DOHH2 (cell line): ENCODE measurements at regions not wholly inside any gene's neighbourhood (a gene's known extent, or its start where the extent isn't known, plus 50 kb on each side); places are given as distances from the start of the nearest gene placed in this dataset.

Experiments
- H3F3A ChIP-seq: fragments of 200-600 bp; sonication (generic), shearing (Covaris generic); 2 replicates; pipeline ENCODE4 v1.6.0; 2016; ENCODE audit warnings: antibody characterized with exemption, mild to moderate bottlenecking; ENCODE audit not compliant: control insufficient read depth, insufficient read depth
- H3K27ac ChIP-seq: fragments of 200-600 bp; sonication (generic); 2 replicates; pipeline ENCODE4 v1.5.1; 2014; ENCODE audit warnings: low read depth, mild to moderate bottlenecking, low read length, moderate library complexity
- H3K27me3 ChIP-seq: fragments of 200-600 bp; sonication (generic); 2 replicates; pipeline ENCODE4 v1.6.1; 2014; ENCODE audit warnings: mild to moderate bottlenecking, low read length, mixed read lengths; ENCODE audit not compliant: control insufficient read depth
- H3K36me3 ChIP-seq: fragments of 200-600 bp; sonication (generic); 2 replicates; pipeline ENCODE4 v1.6.1; 2014; ENCODE audit warnings: mild to moderate bottlenecking, low read length, moderate library complexity, mixed read lengths; ENCODE audit not compliant: control insufficient read depth
- H3K4me1 ChIP-seq: fragments of 200-600 bp; sonication (generic); 2 replicates; pipeline ENCODE4 v1.6.1; 2014; ENCODE audit warnings: mild to moderate bottlenecking, low read length, mixed read lengths; ENCODE audit not compliant: control insufficient read depth
- H3K4me2 ChIP-seq: fragments of 200-600 bp; sonication (generic); 2 replicates; pipeline ENCODE4 v1.6.0; 2014; ENCODE audit warnings: mild to moderate bottlenecking, low read length, moderate library complexity
- H3K4me3 ChIP-seq: fragments of 200-600 bp; sonication (generic); 2 replicates; pipeline ENCODE4 v1.5.1; 2014; ENCODE audit warnings: mild to moderate bottlenecking, low read length, mixed read lengths
- H3K79me2 ChIP-seq: fragments of 200-600 bp; sonication (generic); 2 replicates; pipeline ENCODE4 v1.6.1; 2014; ENCODE audit warnings: mild to moderate bottlenecking, low read length, mixed read lengths; ENCODE audit not compliant: control insufficient read depth
- H3K9me2 ChIP-seq: fragments of 200-600 bp; sonication (generic); replicated peaks from 2 replicates; pipeline ENCODE4 v1.6.1; 2014; ENCODE audit warnings: mild to moderate bottlenecking, low read length, mixed read lengths; ENCODE audit not compliant: control insufficient read depth
- H3K9me3 ChIP-seq: fragments of 200-600 bp; sonication (generic); 2 replicates; pipeline ENCODE4 v1.6.1; 2014; ENCODE audit warnings: antibody characterized with exemption, low read length, mixed read lengths; ENCODE audit not compliant: control insufficient read depth, insufficient read depth
- H4K20me1 ChIP-seq: fragments of 200-600 bp; sonication (generic); 2 replicates; pipeline ENCODE4 v1.6.0; 2014; ENCODE audit warnings: low read depth, mild to moderate bottlenecking, antibody characterized with exemption, low read length, moderate library complexity; ENCODE audit not compliant: control insufficient read depth, insufficient read depth
- EZH2phosphoT487 ChIP-seq: fragments of 200-600 bp; sonication (generic); IDR thresholded peaks from 2 replicates; pipeline ENCODE4 v1.6.1; 2017; ENCODE audit warnings: borderline replicate concordance, mild to moderate bottlenecking, antibody characterized with exemption, low read length, moderate library complexity, mixed read lengths
- TF ChIP-seq, protein P1 (sequence below): fragments of 200-600 bp; sonication (generic); IDR thresholded peaks from one replicate; pipeline ENCODE4 v1.5.1; 2014; ENCODE audit warnings: antibody characterized with exemption, mild to moderate bottlenecking, low read depth, low read length; ENCODE audit not compliant: poor library complexity, severe bottlenecking

- Histone ChIP-seq H3K27ac (no peak overlapping the region), H3K4me3 (no peak overlapping the region), H3F3A (no peaks in the 10 kb centered on the region), H3K27me3 (peaks cover 11% of the 10 kb centered on the region; the same call in 1 of the 2 replicates), H3K4me1 (peaks cover 5% of the 10 kb centered on the region), H3K4me2 (no peak overlapping the region), H3K79me2 (no peaks in the 10 kb centered on the region), H4K20me1 (no peaks in the 10 kb centered on the region), H3K36me3 (no peaks in the 10 kb centered on the region), H3K9me3 (no peaks in the 10 kb centered on the region), H3K9me2 (no peaks in the 10 kb centered on the region)
- TF ChIP-seq, protein P1, sequence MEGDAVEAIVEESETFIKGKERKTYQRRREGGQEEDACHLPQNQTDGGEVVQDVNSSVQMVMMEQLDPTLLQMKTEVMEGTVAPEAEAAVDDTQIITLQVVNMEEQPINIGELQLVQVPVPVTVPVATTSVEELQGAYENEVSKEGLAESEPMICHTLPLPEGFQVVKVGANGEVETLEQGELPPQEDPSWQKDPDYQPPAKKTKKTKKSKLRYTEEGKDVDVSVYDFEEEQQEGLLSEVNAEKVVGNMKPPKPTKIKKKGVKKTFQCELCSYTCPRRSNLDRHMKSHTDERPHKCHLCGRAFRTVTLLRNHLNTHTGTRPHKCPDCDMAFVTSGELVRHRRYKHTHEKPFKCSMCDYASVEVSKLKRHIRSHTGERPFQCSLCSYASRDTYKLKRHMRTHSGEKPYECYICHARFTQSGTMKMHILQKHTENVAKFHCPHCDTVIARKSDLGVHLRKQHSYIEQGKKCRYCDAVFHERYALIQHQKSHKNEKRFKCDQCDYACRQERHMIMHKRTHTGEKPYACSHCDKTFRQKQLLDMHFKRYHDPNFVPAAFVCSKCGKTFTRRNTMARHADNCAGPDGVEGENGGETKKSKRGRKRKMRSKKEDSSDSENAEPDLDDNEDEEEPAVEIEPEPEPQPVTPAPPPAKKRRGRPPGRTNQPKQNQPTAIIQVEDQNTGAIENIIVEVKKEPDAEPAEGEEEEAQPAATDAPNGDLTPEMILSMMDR = no peak
- TF ChIP-seq EZH2phosphoT487 = no peak
Observed at GRCh38 chr16:11472851-11473250, 113.9 kb downstream of the LITAF start.

- Histone ChIP-seq H3K36me3 (no peaks in the 10 kb centered on the region), H3K4me3 (no peak overlapping the region), H3K4me1 (peaks cover 5% of the 10 kb centered on the region), H3K27ac (no peak overlapping the region), H3K4me2 (no peak overlapping the region), H4K20me1 (no peaks in the 10 kb centered on the region), H3K9me3 (no peaks in the 10 kb centered on the region), H3K27me3 (peaks cover 11% of the 10 kb centered on the region; the same call in 1 of the 2 replicates), H3K9me2 (no peaks in the 10 kb centered on the region), H3K79me2 (no peaks in the 10 kb centered on the region), H3F3A (no peaks in the 10 kb centered on the region)
- TF ChIP-seq EZH2phosphoT487 = no peak
- TF ChIP-seq, protein P1 = no peak
Observed at GRCh38 chr16:11473728-11474127, 113.0 kb downstream of the LITAF start.

DNA sequence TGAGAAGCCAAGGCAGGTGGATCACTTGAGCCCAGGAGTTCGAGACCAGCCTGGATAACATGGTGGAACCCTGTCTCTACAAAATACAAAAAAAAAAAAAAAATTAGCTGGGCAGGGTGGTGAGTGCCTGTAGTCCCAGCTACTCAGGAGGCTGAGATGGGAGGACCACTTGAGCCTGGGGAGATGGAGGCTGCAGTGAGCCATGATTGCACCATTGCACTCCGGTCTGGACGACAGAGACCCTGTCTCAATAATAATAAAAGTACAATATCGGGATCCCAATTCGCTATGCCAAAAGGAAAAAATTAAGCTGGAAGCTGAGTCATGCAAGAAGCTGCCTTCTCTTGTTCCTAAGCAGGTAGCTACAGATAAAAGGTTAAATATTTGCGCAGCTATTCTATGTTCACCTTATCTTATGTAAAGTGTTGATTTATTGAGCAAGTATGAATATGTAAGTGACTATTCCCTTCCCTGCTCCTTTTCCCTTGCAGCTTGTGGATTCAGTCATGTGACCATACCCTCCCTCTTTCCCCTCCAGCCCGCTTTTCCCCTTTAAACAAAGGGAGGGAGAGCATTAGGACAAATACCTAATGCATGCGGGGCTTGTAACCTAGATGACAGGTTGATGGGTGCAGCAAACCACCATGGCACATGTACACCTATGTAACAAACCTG is 112.0 kb downstream of the LITAF start:
- Histone ChIP-seq H3K4me2 (no peak overlapping the region), H3K9me2 (no peaks in the 10 kb centered on the region)
- TF ChIP-seq EZH2phosphoT487 = no peak
- TF ChIP-seq, protein P1 = no peak

More for the DNA sequence above, 112.0 kb downstream of the LITAF start:
- H3K27me3 ChIP-seq = peaks cover 11% of the 10 kb centered on the region; the same call in 1 of the 2 replicates
- H3K27ac ChIP-seq = no peak overlapping the region
- H3K79me2 ChIP-seq = no peaks in the 10 kb centered on the region
- peaks cover 5% of the 10 kb centered on the region for H3K4me1 ChIP-seq
- no peaks in the 10 kb centered on the region for H3F3A ChIP-seq
- no peak overlapping the region for H3K4me3 ChIP-seq
- H3K9me3 ChIP-seq = no peaks in the 10 kb centered on the region
- no peaks in the 10 kb centered on the region for H4K20me1 ChIP-seq
- H3K36me3 ChIP-seq = no peaks in the 10 kb centered on the region
